ENCODE measurements at regions not wholly inside any gene's neighbourhood (a gene's known extent, or its start where the extent isn't known, plus 50 kb on each side); places are given as distances from the start of the nearest gene placed in this dataset.
A peak's percentile ranks its signal among the peaks of the same experiment; 100 is the strongest.

GRCh38 chr13:60645676-60646075, 248.7 kb downstream of the TDRD3 start:
- no peak overlapping the region for H3K4me3 ChIP-seq
- no peaks in the 10 kb centered on the region for H3K36me3 ChIP-seq
- DNase-seq, result no peak
- peaks cover 0 to 9% (median 0%) of the 10 kb centered on the region in 4 donors for H3K27me3 ChIP-seq
- no peak overlapping the region for H3K27ac ChIP-seq
- intact Hi-C loops (cut with DNase I), result no loop called here
- 76 to 77% methylated on average over 3 of the region's 3 CpGs for WGBS, 2 donors
- FAIRE-seq, result no peak
- H3K4me1 ChIP-seq, result no peaks in the 10 kb centered on the region
- no peak for ATAC-seq
- TF ChIP-seq CTCF (IDR thresholded peaks at IDR 0.05), result no peak
- no peaks in the 10 kb centered on the region for H3K9me3 ChIP-seq

- 34 to 37% methylated on average over 4 of the region's 4 CpGs for WGBS, 2 donors
- FAIRE-seq (no peak), ATAC-seq (no peak)
These were observed 245.5 kb downstream of the TDRD3 start for GRCh38 chr13:60642552-60642951.

GRCh38 chr13:60629158-60629557, 232.1 kb downstream of the TDRD3 start:
- WGBS, 2 donors, result 61 to 67% methylated on average over 5 of the region's 5 CpGs

More at GRCh38 chr13:60642552-60642951, 245.5 kb downstream of the TDRD3 start:
- Histone ChIP-seq H3K4me3 (no peak overlapping the region), H3K27me3 (peaks cover 0 to 9% (median 0%) of the 10 kb centered on the region in 4 donors), H3K36me3 (no peaks in the 10 kb centered on the region), H3K9me3 (no peaks in the 10 kb centered on the region), H3K27ac (no peak overlapping the region), H3K4me1 (no peaks in the 10 kb centered on the region)
- no peak for DNase-seq
- intact Hi-C loops (cut with DNase I), result no loop called here
- TF ChIP-seq CTCF (IDR thresholded peaks at IDR 0.05), result no peak

GRCh38 chr13:60627071-60627686, 230.2 kb downstream of the TDRD3 start:
- Histone ChIP-seq H3K36me3 (no peaks in the 10 kb centered on the region), H3K4me1 (no peaks in the 10 kb centered on the region), H3K27ac (no peak overlapping the region), H3K4me3 (no peak overlapping the region), H3K27me3 (no peaks in the 10 kb centered on the region), H3K9me3 (no peaks in the 10 kb centered on the region)
- ATAC-seq (peak in 3 of 4 donors; percentile 55 to 59 (median 56)), FAIRE-seq (no peak), DNase-seq (peak in 1 of 6 donors; percentile 10)
- intact Hi-C loops (cut with DNase I), result no loop called here
- TF ChIP-seq CTCF (IDR thresholded peaks at IDR 0.05), result peak in 3 of 4 donors; percentile 10 to 30 (median 13)
- 41 to 57% methylated on average over 8 of the region's 8 CpGs for WGBS, 2 donors

More at GRCh38 chr13:60629158-60629557, 232.1 kb downstream of the TDRD3 start:
- no peak for DNase-seq
- TF ChIP-seq CTCF (IDR thresholded peaks at IDR 0.05), result no peak
- no peak overlapping the region for H3K27ac ChIP-seq
- no peaks in the 10 kb centered on the region for H3K9me3 ChIP-seq
- FAIRE-seq, result no peak
- no peak overlapping the region for H3K4me3 ChIP-seq
- no peaks in the 10 kb centered on the region for H3K36me3 ChIP-seq
- H3K27me3 ChIP-seq, result no peaks in the 10 kb centered on the region
- intact Hi-C loops (cut with DNase I), result no loop called here
- H3K4me1 ChIP-seq, result no peaks in the 10 kb centered on the region
- no peak for ATAC-seq

Small RNA genes in the stretch of these regions (microRNA-seq; reads per million reads assigned to microRNA genes)
- 0 reads per million in 2 donors for gene MIR3169
